ENCODE measurements at regions not wholly inside any gene's neighbourhood (a gene's known extent, or its start where the extent isn't known, plus 50 kb on each side); places are given as distances from the start of the nearest gene placed in this dataset.

DNA sequence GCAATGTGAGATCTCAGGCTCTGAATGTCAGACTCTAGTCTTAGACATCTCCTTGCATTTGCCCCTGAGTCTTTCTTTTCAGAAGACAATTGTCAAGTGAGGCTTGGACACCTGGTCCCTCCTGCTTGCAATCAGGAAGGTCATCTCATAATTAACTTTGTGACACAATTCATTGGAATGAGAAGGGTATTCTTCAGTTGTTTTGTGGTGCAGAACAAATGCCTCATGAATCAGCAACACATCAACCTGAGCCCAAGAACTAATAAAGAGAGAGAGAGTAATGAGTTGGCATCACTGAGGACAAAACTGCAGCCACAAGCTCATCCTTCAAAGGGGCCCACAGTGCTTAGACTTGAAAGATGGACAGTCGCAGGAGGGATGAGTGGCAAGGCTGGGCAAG is 375.8 kb downstream of the INSC start:
- no peak for DNase-seq

- no peak for DNase-seq
Observed at GRCh38 chr11:15493066-15493465, 378.3 kb downstream of the INSC start.

DNA sequence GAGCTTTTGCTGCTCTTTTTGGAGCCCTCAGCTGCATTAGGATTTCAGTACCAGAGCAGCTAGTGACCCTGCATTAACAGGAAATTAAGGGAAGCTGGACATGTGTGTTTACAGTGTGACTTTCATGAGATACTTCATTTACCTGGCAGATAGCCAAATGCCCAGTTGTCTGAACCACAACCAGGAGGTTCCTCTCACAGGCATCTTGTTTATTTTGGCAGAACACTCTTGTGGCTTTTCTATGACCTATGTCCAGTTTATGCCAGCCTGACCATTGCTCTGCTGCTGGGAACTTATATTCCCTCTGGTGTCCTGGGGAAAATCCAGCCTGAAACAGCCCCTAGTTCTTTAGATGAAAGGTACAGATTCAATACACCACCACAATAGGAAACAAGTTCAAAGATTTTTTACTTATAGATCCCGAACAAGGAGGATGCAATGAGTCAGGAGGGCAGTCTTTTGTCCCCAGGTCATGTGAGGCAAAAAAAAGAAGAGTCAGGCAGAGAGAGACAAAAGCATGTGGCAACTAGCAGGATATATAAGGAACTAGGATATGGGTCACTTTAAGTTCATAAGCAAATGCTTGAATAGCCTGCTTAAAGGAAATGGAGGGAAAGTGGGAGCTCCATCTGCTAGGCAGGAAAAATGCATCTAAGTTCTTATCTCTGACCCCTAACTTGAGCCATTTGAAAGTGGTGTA is 379.3 kb downstream of the INSC start:
- DNase-seq = no peak

- no peak for DNase-seq
Observed at GRCh38 chr11:15494740-15495139, 380.0 kb downstream of the INSC start.

- no peak for DNase-seq
Observed at GRCh38 chr11:15495462-15495861, 380.7 kb downstream of the INSC start.

GRCh38 chr11:15497366-15497765 is 382.6 kb downstream of the INSC start:
- no peak for DNase-seq

GRCh38 chr11:15499674-15500073 is 385.0 kb downstream of the INSC start:
- no peak for DNase-seq

DNA sequence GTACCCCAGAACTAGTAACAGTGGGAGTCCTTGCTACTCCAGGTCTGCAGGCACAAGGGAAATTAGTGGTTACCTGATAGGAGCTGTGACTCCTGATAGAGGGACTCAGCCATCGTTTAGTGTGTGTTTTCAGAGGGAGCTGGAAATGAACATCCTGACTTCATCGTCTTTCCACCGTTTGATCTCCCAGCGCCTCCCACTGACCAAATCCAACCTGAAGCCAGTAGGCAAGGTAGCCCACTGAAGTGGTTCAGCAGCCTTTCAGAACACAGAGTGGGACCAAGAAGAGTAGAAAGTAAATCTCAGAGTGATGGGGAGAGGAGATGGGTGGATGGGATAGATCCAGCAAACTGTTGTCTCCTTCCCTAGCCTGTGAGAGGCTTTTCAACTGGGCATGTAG is 385.9 kb downstream of the INSC start:
- DNase-seq = no peak

GRCh38 chr11:15501566-15501965 is 386.8 kb downstream of the INSC start:
- no peak for DNase-seq

DNA sequence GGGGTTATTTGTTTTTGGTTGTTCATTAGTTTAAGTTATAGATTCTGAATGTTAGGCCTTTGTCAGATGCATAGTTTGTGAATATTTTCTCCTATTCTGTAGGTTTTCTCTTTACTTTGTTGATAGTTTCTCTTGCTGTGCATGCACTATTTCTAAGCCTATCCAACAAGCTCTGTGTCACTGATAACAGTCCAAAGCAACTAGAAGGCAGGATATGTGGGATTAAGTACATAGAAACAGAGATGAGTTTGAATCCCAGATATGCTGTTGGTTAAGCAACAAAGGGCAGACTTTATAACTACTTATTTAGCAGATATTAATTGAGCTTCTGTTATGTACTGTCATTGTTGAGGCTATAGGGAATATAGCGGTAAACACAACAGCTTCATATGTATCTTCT is 390.4 kb downstream of the INSC start:
- DNase-seq = no peak

DNA sequence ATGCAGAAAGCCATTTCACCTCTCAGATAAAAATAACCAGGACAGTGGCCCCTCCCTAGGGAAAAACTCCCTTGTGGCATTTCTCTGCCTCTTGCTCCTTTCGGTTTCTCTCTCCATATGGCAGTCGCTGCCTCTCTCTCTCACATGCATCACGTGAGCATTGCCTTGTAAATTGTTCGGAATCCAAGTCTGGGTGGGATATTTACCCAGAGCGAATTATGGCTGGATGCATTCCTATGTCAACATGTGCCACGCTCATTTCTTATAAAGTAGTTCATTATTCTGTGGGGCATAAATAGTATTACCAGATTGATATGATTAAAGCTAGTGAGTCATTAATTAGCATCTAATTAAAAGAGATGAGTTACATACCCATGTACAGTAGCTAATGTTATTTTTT is 392.9 kb downstream of the INSC start:
- DNase-seq = no peak

DNA sequence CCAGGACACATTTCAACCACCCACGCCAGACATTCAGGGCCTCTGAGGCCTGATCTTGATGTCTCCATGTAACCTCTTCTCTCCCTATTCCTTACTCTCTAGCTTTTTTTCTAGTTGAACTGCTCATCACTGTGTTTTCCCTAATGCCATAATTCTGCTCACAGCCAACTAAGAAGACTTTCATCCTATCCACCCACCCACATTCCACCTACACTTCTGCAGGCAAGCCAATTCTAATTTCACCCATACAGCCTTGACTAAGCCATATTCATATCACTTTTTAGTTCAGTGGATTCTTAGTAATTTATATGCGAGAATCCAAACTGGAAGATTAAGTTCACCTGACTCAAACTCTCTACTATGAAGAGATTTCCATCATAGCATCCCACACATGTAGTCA is 394.4 kb downstream of the INSC start:
- DNase-seq = no peak

DNA sequence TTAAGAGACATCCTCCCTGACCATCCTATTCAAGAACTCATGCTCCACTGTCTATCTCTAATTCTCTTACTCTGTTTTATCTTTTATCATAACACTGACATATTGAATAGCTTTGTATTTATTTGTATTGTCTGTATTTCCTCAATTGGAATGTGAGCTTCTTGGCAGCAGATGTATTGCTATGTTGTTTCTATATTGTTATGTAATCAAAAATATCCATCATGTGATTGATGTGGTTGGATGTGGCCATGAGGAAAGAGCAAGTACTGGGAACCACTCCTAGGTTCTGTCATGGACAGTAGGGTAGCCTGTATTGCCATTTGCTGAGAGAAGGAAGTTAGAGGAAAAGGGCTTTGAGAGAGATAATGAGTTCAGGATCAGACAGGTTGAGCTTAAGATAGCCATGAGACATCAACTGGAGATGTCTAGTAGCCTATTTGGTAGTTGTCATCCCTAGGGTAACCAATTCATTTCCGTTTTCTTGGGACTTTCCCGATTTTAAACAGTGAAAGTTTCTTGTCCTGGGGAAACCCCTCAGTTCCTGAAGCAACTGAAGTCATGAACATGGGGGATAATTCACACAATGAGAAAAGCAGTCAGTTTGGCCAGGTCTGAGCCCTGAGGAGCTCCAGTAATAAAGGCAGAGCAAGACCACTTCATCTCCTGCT is 404.5 kb downstream of the INSC start:
- DNase-seq = no peak

- no peak for DNase-seq
Observed at GRCh38 chr11:15519911-15520310, 405.2 kb downstream of the INSC start.

DNA sequence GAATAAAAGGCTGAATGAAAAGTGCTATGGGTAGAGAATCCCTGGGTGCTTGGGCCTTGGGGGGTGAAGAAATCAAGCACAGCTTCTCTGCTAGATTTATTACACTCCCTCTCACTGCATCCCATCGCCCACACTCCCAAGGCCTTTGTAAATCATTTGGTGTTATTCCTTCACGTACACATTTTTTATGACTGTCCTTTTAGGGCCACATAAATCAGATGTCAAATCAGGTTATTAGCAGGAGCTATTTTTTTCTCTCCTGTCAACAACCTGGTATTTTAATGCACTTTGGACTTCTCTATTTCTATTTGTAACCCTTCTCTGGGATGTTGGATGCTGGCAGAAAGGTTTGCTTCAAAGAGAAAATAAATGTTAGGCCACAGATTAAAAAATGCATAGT is 408.8 kb downstream of the INSC start:
- DNase-seq = no peak

DNA sequence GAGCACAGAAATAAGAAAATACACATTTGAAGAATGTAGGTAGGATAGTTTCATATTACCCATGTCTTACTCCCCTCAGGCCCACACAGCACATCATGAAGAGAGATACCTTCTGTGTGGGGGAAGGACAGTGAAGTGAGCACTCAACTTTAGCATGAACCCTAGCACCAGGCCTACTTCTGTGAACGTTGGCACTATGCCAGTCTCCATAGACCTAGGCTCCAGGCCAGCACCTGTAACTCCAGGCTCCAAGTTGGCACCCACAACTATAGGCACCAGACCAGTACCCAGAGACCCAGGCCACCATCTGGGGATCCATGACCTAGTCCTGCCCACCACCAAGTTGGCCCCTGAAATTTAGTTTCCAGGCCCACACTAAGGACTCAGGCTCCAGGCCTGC is 410.9 kb downstream of the INSC start:
- DNase-seq = no peak

GRCh38 chr11:15526032-15526431 is 411.3 kb downstream of the INSC start:
- no peak for DNase-seq

GRCh38 chr11:15526859-15527450 is 412.2 kb downstream of the INSC start:
- DNase-seq = no peak

GRCh38 chr11:15532432-15532831 is 417.7 kb downstream of the INSC start:
- no peak for DNase-seq

GRCh38 chr11:15534266-15534665 is 419.5 kb downstream of the INSC start:
- no peak for DNase-seq

GRCh38 chr11:15535414-15535813 is 420.7 kb downstream of the INSC start:
- DNase-seq = no peak

DNA sequence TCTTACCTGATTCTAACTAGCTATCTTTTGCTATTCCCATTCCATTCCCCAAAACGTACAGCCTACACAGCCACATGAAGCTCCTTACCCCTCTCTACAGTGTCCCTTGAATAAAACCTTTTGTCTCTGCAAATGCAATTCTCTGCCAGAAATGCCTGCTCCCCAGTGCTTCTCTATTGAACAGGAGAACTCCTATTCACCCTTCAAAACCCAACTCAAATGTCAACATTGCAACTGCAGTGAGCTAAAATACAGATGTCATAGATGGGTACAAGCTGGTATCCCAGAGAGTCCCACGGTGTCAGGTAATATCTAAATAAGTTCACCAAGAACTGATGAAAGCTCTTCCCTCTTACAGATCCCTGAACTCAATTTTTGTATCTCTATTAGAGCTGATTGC is 421.7 kb downstream of the INSC start:
- DNase-seq = no peak

- no peak for DNase-seq
Observed at GRCh38 chr11:15539645-15540044, 424.9 kb downstream of the INSC start.

DNA sequence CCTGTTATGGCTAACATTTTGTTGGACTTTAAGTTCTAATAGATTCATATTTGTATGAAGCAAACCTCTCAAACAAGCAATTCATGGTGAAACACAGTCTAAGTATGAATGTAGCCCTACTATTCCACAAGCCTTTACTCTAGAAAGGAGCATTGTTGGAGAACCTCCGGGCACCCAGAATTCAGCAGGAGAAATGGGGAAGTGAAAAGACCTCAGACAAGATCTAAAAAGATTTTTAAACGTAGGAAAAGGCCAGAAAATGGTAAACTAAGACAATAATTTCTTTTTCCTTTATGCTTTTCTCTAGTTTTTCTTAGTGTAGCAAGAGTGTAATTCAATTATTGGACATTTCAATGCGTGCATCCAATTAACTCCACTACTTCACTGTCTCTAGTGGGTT is 426.4 kb downstream of the INSC start:
- DNase-seq = no peak

GRCh38 chr11:15544353-15544752 is 429.6 kb downstream of the INSC start:
- DNase-seq = no peak
